Activated T-helper 2 cell treated with anti-CD3 and anti-CD28 coated beads, Interferon-gamma antibody, Interleukin-2, Interleukin-4, amounts not matched to agents 10 μg/mL and 5 μg/mL and 100 μg/mL, durations not matched to agents 14 hours and 24 hours and 36 hours (primary cell): ENCODE measurements at regions not wholly inside any gene's neighbourhood (a gene's known extent, or its start where the extent isn't known, plus 50 kb on each side); places are given as distances from the start of the nearest gene placed in this dataset.

Experiments used
- DNase-seq: peaks from one replicate; pipeline ENCODE4 v3.0.0; 2021; ENCODE audit warnings: low spot score
- H3K27ac Mint-ChIP-seq: one replicate; pipeline ENCODE4 v1.8.0; 2021; ENCODE audit warnings: mixed read lengths
- H3K27me3 Mint-ChIP-seq: one replicate; pipeline ENCODE4 v1.8.0; 2021; ENCODE audit warnings: low read depth, mixed read lengths
- H3K36me3 Mint-ChIP-seq: one replicate; pipeline ENCODE4 v1.8.0; 2021; ENCODE audit warnings: low read depth, mixed read lengths
- H3K4me1 Mint-ChIP-seq: one replicate; pipeline ENCODE4 v1.8.0; 2021; ENCODE audit warnings: low read depth, mixed read lengths
- H3K4me3 Mint-ChIP-seq: one replicate; pipeline ENCODE4 v1.8.0; 2021; ENCODE audit warnings: low read depth, mild to moderate bottlenecking, moderate library complexity, mixed read lengths
- H3K9me3 Mint-ChIP-seq: one replicate; pipeline ENCODE4 v1.8.0; 2021; ENCODE audit warnings: mixed read lengths
- intact Hi-C: fragments of 100-400 bp; cut with micrococcal nuclease; formaldehyde crosslinking; loops from one replicate; pipeline ENCODE4 v1.15.1; 2023

- Mint-ChIP-seq H3K27me3 (no peaks in the 10 kb centered on the region), H3K36me3 (no peaks in the 10 kb centered on the region), H3K27ac (no peak overlapping the region), H3K4me1 (no peaks in the 10 kb centered on the region), H3K9me3 (no peaks in the 10 kb centered on the region), H3K4me3 (no peak overlapping the region)
- no peak for DNase-seq
- intact Hi-C loops, result no loop called here
Observed at GRCh38 chr12:59027199-59027598, 106.9 kb upstream of the LRIG3 start.

GRCh38 chr12:59023861-59024424 lies 103.6 kb upstream of the LRIG3 start:
- Mint-ChIP-seq H3K36me3 (no peaks in the 10 kb centered on the region), H3K9me3 (no peaks in the 10 kb centered on the region), H3K27ac (no peak overlapping the region), H3K27me3 (no peaks in the 10 kb centered on the region), H3K4me3 (no peak overlapping the region), H3K4me1 (no peaks in the 10 kb centered on the region)
- no peak for DNase-seq
- intact Hi-C loops, result no loop called here

DNA sequence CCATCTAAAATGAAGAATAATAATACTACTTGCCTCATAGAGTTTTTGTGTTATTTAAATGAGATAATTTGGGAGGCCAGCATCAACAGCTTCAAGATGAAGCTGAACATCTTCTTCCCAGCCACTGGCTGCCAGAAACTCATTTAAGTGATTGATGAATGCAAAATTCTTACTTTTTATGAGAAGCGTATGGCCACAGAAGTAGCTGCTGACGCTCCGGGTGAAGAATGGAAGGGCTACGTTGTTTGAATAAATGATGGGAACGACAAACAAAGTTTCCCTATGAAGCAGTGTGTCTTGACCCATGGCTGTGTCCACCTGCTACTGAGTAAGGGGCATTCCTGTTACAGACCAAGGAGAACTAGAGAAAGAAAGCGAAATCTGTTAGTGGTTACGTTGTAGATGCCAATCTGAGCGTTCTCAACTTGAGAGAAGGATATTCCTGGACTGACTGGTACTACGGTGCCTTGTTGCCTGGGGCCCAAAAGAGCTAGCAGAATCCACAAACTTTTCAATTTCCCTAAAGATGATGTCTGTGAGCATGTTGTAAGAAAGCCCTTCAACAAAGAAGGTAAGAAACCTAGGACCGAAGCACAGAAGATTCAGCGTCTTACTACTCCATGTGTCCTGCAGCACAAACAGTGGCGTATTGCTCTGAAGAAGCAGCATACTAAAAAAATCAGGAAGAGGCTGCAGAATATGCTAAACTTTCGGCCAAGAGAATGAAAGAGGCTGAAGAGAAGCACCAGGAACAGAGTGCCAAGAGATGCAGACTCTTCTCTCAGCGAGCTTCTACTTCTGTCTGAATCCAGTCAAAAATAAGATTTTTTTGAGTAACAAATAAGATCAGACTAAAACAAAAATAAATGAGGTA lies 100.0 kb upstream of the LRIG3 start:
- no peaks in the 10 kb centered on the region for H3K9me3 Mint-ChIP-seq
- intact Hi-C loops, result no loop called here
- no peaks in the 10 kb centered on the region for H3K4me1 Mint-ChIP-seq
- no peaks in the 10 kb centered on the region for H3K36me3 Mint-ChIP-seq
- DNase-seq, result no peak
- H3K27me3 Mint-ChIP-seq, result no peaks in the 10 kb centered on the region
- no peak overlapping the region for H3K4me3 Mint-ChIP-seq
- no peak overlapping the region for H3K27ac Mint-ChIP-seq

- H3K4me3 Mint-ChIP-seq, result no peak overlapping the region
- H3K36me3 Mint-ChIP-seq, result no peaks in the 10 kb centered on the region
- H3K27me3 Mint-ChIP-seq, result no peaks in the 10 kb centered on the region
- H3K9me3 Mint-ChIP-seq, result no peaks in the 10 kb centered on the region
- no peak overlapping the region for H3K27ac Mint-ChIP-seq
- intact Hi-C loops, result no loop called here
- no peaks in the 10 kb centered on the region for H3K4me1 Mint-ChIP-seq
- no peak for DNase-seq
Observed at GRCh38 chr12:59014885-59015284, 94.6 kb upstream of the LRIG3 start.

DNA sequence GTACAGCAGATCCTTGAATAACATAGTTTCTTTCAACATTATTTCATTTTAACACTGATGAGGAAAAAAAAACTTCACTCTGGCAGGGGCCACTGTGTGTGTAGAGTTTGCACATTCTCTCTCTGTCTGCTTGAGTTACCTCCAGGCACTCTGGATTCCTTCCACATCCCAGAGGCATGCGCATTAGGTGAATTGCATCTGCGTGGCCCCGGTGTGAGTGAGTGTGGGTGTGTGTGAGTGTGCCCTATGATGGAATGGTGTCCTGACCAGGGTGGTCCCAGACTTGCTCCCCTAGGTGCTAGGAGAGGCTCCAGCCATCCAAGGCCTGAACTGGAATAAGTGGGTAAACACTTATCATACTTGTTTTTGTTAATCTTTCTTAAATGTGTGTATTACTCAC lies 90.6 kb upstream of the LRIG3 start:
- H3K9me3 Mint-ChIP-seq, result no peaks in the 10 kb centered on the region
- no peaks in the 10 kb centered on the region for H3K4me1 Mint-ChIP-seq
- no peaks in the 10 kb centered on the region for H3K36me3 Mint-ChIP-seq
- H3K27ac Mint-ChIP-seq, result no peak overlapping the region
- H3K27me3 Mint-ChIP-seq, result no peaks in the 10 kb centered on the region
- no peak overlapping the region for H3K4me3 Mint-ChIP-seq
- intact Hi-C loops, result no loop called here
- DNase-seq, result no peak

- intact Hi-C loops, result no loop called here
Observed at GRCh38 chr12:59010118-59010517, 89.8 kb upstream of the LRIG3 start.

DNA sequence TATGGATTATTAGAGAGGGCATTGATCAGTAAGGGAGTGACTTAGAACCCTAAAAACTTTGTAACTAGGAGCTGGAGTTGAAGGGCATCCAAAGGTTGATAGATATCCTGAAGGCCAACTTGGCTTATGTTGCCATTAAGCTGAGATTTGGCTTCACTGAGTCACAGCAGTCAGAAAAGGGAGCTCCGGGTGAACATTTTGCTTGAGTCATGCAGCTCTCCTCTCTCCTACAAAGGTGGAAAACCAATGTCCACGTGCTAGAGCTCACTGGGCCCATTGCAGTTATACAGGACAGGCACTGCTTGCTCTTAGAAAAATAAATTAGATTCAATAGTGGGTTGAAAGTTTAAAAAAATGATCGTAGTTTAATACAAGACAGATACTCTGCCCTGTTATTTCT lies 87.3 kb upstream of the LRIG3 start:
- H3K4me3 Mint-ChIP-seq, result no peak overlapping the region
- H3K27me3 Mint-ChIP-seq, result no peaks in the 10 kb centered on the region
- DNase-seq, result no peak
- H3K9me3 Mint-ChIP-seq, result no peaks in the 10 kb centered on the region
- H3K4me1 Mint-ChIP-seq, result no peaks in the 10 kb centered on the region
- intact Hi-C loops, result no loop called here
- H3K27ac Mint-ChIP-seq, result no peak overlapping the region
- no peaks in the 10 kb centered on the region for H3K36me3 Mint-ChIP-seq

More at GRCh38 chr12:59010118-59010517, 89.8 kb upstream of the LRIG3 start:
- H3K4me3 Mint-ChIP-seq, result no peak overlapping the region
- no peaks in the 10 kb centered on the region for H3K36me3 Mint-ChIP-seq
- H3K9me3 Mint-ChIP-seq, result no peaks in the 10 kb centered on the region
- H3K4me1 Mint-ChIP-seq, result no peaks in the 10 kb centered on the region
- no peaks in the 10 kb centered on the region for H3K27me3 Mint-ChIP-seq
- H3K27ac Mint-ChIP-seq, result no peak overlapping the region
- no peak for DNase-seq

GRCh38 chr12:59005193-59005955 lies 85.1 kb upstream of the LRIG3 start:
- no peak for DNase-seq
- H3K9me3 Mint-ChIP-seq, result no peaks in the 10 kb centered on the region
- no peak overlapping the region for H3K27ac Mint-ChIP-seq
- H3K4me1 Mint-ChIP-seq, result no peaks in the 10 kb centered on the region
- H3K36me3 Mint-ChIP-seq, result no peaks in the 10 kb centered on the region
- intact Hi-C loops, result no loop called here
- no peaks in the 10 kb centered on the region for H3K27me3 Mint-ChIP-seq
- H3K4me3 Mint-ChIP-seq, result no peak overlapping the region

DNA sequence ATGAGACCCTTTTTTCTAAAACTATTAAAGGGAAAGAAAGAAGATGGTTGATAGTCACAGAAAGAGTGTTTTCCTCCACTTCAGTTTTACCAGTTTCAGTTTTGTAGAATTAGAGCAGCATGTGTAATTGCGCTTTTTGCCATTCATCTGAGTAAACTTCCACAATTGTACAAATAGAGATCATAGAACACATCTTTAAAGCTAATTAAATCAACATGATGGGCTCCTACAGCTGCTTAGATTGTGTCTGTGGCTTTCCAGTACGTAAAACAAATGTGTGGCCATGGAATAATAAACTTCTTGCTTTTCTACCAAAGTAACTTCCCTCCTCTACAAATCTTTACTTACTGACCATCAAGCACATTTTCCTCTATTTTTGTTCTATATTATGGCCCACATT lies 84.2 kb upstream of the LRIG3 start:
- no peaks in the 10 kb centered on the region for H3K27me3 Mint-ChIP-seq
- intact Hi-C loops, result no loop called here
- H3K4me1 Mint-ChIP-seq, result no peaks in the 10 kb centered on the region
- H3K9me3 Mint-ChIP-seq, result no peaks in the 10 kb centered on the region
- H3K4me3 Mint-ChIP-seq, result no peak overlapping the region
- H3K27ac Mint-ChIP-seq, result no peak overlapping the region
- no peak for DNase-seq
- no peaks in the 10 kb centered on the region for H3K36me3 Mint-ChIP-seq

DNA sequence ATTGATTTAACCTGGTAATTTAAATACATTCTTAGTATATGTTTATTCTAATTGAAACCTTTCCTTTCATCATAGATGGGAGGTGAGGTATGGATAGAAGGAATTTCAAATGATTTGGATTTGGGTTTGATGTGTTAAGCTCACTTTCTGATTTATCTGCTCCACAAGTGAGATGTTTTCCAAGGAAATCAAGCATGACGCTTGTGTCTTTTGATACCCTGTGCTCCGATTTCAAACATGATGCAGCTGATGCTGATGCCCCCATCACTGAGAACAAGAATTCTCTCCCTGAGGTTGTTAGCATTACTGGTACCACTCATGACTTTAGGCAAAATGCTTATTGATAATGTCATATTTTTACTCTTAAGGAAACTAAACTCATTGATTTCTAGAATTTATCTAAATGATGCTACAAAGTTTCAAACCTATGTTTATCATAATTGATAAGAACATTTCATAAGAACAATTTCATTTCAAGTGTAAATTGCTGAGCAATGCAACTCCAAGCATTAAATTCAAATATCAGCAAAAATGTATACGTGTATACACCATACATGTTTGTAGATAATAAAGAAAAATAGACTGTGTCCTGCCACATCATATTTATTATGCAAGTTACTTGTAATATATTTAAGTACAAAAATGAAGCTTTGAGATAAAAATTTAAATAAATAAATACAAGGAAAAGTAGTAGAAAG lies 75.5 kb upstream of the LRIG3 start:
- Mint-ChIP-seq H3K27ac (no peak overlapping the region), H3K4me3 (no peak overlapping the region), H3K4me1 (no peaks in the 10 kb centered on the region), H3K9me3 (no peaks in the 10 kb centered on the region), H3K27me3 (no peaks in the 10 kb centered on the region), H3K36me3 (no peaks in the 10 kb centered on the region)
- intact Hi-C loops, result no loop called here
- DNase-seq, result no peak

DNA sequence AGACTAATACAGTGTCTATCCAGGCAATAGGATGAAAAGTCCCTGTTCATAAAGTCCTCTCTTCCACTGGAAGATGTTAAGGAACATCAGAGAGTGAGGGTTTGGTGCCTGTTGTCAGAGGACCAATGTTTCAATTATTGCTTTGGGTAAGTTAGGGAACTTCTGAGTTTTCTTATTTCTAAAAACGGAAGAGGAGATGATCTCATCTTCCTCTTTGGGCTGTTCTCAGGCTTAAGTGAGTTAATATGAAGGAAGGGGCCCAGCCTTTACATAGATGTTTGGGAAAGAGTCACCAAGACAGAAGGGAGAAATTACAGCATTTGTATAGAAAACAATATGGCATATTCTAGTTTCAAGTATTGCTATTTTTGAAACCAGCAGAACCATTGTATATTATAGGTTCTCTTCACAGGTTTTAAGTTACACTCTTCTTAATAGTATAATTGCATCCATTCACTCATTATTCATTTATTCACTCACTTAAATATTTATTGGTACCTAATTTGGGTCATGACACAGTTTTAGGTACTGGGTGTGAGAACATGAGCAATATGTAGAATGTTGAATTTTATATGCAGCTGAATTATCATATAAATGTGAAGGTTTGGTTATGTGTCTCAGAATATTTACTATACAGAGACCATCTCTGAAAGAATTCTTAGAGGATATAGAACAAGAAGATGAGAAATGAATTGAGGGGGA lies 68.5 kb upstream of the LRIG3 start:
- no peak for DNase-seq
- intact Hi-C loops, result no loop called here
- Mint-ChIP-seq H3K4me3 (no peak overlapping the region), H3K27ac (no peak overlapping the region), H3K27me3 (no peaks in the 10 kb centered on the region), H3K36me3 (no peaks in the 10 kb centered on the region), H3K9me3 (peaks cover 14% of the 10 kb centered on the region), H3K4me1 (no peaks in the 10 kb centered on the region)

GRCh38 chr12:58981961-58982360 lies 61.7 kb upstream of the LRIG3 start:
- Mint-ChIP-seq H3K27me3 (no peaks in the 10 kb centered on the region), H3K36me3 (no peaks in the 10 kb centered on the region), H3K4me3 (no peak overlapping the region), H3K4me1 (no peaks in the 10 kb centered on the region), H3K27ac (no peak overlapping the region), H3K9me3 (no peaks in the 10 kb centered on the region)
- no peak for DNase-seq
- intact Hi-C loops, result no loop called here
